HG02588 (cell line): ENCODE measurements at regions not wholly inside any gene's neighbourhood (a gene's known extent, or its start where the extent isn't known, plus 50 kb on each side); places are given as distances from the start of the nearest gene placed in this dataset.
"Not testable (repeated sequence)": the region's sequence is repeated elsewhere in the genome, so short reads cannot be mapped to it uniquely, and the experiment has no call there.

ENCODE experiments used
- ATAC-seq: cut with Tn5 transposase; IDR thresholded peaks from one replicate; pipeline ENCODE4 v1.9.1; 2021; ENCODE audit warnings: mild to moderate bottlenecking, moderate library complexity; ENCODE audit not compliant: unreplicated experiment

DNA sequence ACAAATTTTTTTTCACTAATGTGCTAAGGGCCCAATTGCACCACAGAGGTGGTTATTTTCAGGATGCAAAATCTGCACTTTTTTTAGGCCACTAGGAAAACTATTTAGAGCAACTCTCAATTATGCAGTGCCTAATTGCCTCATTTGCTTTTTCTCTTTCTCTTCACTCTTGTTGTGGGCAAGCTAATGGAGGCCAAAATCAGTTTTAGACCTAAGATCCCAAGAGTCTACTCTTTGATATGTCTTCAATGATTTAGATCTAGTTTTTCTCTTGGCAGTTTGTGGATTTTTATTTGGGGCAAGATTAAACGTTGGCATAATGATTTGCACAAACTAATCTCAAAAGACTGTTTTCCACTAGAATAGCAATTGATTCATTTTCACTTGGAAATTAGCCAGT lies 1996.9 kb downstream of the LRRC4C start:
- ATAC-seq = no peak

- no peak for ATAC-seq
Measured at GRCh38 chr11:39461066-39461465, 1998.4 kb downstream of the LRRC4C start.

GRCh38 chr11:39459606-39460005 lies 1999.8 kb downstream of the LRRC4C start:
- ATAC-seq = no peak

GRCh38 chr11:39458481-39458880 lies 2001.0 kb downstream of the LRRC4C start:
- ATAC-seq = no peak

GRCh38 chr11:39443424-39444022 lies 2015.9 kb downstream of the LRRC4C start:
- no peak for ATAC-seq

GRCh38 chr11:39442177-39442576 lies 2017.3 kb downstream of the LRRC4C start:
- ATAC-seq = no peak

GRCh38 chr11:39435641-39436040 lies 2023.8 kb downstream of the LRRC4C start:
- ATAC-seq = no peak

DNA sequence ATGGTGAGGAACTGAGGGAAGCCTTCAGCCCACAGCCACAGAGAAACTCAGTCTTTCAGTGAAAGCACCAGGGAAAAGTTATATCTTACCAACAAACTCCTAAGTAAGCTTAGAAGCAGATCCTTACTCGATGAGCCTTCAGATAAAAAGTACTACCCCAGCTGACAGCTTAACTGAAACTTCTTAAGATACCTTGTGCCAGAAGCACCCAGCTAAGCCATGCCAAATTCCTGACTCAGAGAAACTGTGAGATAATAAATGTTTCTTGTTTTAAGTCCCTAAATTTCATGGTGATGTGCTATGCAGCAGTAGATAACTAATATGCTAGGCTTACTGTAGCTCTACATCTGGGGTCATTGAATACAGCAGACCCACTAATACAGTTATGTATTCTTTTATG lies 2025.0 kb downstream of the LRRC4C start:
- no peak for ATAC-seq

DNA sequence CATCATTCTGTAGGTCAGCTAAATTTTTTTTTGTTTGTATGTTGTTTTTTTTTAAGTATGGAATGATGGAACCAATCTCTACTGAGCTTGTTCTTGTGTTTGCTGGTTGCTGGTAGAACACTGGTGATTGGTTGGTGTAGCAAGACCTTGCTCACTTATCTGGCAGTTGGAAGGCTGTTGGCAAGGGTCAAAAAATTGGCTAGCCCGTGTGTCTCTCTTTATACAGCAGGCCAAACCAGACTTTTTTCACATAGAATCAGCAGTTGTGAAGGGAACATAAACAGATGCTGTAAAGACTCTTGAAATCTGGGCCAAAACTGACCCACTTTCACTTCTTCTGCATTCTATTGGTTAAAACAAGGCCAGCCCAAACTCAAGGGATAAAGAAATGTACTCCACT lies 2026.5 kb downstream of the LRRC4C start:
- no peak for ATAC-seq

DNA sequence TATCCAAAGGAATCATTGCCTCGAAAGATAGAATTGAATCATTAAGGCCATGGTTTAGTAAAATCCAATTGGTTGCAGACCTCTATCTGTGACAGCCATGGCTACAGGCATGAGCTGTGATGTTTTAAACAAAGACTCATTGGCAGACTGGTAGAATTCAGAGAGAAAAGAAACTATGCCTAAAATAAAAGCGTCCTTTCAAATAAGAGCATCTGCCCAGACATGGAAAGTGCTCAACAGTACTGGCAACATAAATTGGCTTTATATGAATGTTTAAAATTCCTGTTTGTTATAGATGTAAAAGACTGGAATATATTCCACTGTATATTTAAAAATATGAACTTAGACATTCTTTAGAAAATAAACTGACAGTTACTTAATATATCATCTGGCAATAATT lies 2034.2 kb downstream of the LRRC4C start:
- no peak for ATAC-seq

- no peak for ATAC-seq
Measured at GRCh38 chr11:39412117-39412516, 2047.3 kb downstream of the LRRC4C start.

DNA sequence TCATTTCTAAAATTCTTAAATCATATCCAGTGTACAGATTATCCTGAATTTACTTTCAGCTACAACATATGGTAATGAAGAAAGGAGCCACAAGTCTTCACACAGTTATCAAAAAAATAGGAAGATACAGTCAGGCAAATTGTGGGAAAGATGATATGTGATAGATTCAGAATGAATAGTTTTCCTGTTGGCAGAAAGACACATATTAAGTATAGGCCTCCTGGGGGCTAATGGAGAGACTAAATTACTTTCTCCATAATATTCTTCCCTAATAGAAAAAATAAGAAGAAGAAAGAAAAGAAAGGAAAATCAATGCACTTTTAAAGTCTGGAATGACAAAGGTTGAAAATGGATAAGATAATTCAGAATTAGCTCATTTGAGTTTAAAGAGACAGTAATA lies 2073.5 kb downstream of the LRRC4C start:
- no peak for ATAC-seq

DNA sequence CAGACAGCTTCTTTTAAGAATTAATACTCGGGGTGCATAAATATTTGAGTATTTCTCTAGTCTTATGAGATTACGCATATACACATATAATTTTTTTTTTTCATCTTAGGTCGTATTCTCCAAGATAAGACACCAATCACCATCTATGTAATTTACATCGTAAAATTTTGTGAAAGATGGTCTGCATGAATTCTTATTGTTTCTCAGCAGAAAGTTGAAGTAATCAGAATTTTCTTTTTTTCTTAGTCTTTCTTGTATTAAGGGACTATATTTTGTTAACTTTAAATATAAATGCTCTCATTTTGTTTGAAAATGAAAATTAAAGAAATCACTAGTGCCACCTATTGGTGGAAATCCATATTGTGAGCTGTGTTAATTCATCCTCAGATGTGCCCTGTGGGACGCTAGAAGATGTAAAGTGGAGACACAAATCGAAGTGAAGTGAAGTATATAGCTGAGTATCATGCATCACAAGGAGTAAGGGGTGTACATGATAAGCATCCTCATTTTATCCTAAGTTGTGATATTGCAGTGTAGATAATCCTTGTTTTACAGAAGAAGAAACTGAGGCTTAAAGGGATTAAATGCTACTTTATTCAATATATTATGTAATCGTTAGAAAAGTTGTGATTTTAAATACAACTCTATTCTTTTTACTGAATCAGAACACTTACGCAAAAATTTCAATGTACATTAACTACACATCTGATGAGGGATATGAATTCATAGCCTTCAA lies 2084.3 kb downstream of the LRRC4C start:
- no peak for ATAC-seq

DNA sequence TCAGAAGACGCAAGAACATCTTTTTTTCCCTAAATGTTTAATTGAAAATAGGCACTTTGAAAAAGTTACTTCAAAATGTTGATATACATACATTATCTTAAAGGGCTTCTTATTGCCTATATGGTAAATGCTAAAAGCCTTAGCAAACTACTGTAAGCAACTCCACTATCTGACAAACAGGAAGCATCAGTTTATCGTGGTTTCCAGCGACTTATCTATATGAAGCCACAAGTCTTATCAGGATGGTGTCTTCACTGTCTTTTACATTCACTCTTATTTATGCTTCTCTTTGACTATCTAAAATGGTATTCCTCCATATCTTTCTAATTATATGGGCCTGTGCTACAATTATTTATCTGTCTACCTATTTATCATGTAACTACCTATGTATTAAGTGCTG lies 2091.9 kb downstream of the LRRC4C start:
- no peak for ATAC-seq

DNA sequence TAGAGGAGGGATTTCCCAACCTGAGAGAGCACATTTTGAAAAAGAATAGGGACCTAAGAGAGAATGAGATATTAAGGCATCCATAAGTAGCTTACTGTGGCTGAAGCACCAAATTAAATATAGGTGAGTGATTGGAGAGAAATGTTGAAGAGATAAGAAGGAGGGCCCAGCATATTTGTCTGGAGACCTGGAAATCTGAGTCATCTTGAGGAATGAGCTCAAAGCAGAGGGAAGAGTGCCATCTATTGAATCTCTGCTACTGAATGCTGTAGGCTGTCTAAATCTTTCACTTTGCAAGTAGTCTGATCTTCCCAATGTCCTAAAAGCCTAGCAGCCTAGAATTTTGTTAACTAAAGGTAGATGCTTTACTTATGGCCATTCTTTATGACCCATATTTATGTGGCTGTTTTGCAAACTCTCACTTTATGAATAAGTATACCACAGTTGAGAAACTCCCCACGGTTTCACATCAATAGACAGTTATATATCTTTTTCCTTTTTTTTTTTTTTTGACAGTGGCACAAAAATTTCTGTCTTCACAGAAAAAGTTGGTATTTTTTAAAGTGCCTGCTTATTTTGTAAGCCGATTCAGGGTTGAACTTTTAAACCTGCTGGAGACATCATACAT lies 2093.5 kb downstream of the LRRC4C start:
- no peak for ATAC-seq

DNA sequence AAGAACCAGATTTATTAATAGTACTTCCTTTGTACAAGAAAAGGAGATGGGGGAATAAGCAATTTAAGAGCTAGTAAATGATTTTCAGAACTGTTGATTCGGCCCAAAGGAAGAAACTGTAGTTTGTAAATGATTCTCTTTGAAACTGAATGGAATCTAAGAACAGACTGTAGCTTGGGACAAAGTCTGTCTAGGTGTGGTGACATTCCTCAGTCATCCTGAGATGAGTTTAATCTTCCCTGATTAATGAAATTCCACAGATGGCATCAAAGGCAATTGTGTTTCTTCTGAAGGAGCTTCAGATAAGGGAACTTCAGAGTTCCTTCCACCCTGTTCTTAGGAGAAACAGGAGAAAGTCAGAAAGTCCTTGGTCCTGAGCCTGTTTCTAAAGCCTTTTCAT lies 2095.9 kb downstream of the LRRC4C start:
- ATAC-seq = no peak

GRCh38 chr11:39361557-39361956 lies 2097.9 kb downstream of the LRRC4C start:
- no peak for ATAC-seq

DNA sequence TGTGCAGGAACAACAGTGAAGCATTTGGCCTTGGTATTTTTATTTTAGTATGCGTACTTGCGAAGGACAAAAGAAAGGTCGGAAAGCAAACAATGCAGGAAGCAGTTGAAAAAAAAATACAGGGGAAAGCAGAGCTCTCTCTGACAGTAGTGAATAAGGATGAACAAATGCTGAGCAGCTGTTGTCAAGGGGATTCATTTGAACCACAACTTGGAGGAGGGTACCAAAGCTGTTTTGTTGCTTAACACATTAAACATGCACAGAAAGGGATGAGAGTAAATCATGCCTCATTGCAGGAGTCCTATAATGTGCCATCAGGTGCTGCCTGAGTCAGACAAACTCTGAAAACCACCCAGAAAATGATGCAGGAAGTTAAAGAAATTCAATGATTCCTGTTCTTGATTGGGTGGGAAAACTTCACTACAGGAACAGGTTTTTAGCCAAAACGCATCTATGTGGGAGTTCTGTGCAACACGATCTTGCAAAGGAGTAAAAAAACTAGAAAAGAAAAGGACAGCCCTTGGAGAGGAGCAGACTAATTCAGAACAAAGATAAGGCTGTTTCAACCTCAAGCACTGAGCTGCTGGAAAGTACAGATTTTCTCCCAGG lies 2113.5 kb downstream of the LRRC4C start:
- ATAC-seq = no peak

DNA sequence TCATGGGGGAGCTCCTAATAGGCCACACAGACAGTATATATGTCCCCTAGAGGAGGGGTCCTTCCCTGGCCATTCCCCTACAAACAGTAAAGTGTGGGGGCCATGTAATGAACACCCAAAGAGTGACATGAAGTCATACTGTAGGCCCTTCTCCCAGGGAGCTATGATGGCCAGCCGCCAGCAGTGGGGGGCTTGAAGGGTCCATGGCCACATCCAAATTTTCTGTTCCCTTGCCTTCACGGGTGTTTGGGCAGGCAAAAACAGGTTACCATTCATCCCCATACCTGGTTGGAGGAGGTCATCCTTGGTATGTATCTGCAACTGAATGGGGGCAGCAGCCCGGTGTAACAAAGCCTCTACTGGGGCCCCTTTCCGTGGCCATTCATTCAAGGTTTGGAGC lies 2118.0 kb downstream of the LRRC4C start:
- ATAC-seq = no peak

DNA sequence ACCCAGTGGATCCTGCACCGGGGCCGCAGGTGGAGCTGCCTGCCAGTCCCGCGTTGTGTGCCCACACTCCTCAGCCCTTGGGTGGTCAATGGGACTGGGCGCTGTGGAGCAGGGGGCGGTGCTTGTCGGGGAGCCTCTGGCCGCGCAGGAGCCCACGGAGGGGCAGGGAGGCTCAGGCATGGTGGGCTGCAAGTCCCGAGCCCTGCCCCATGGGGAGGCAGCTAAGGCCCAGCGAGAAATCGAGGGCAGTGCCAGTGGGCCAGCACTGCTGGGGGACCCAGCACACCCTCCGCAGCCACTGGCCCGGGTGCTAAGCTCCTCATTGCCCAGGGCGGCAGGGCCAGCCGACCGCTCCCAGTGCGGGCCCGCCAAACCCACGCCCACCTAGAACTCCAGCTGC lies 2126.4 kb downstream of the LRRC4C start:
- ATAC-seq = not testable (repeated sequence)

DNA sequence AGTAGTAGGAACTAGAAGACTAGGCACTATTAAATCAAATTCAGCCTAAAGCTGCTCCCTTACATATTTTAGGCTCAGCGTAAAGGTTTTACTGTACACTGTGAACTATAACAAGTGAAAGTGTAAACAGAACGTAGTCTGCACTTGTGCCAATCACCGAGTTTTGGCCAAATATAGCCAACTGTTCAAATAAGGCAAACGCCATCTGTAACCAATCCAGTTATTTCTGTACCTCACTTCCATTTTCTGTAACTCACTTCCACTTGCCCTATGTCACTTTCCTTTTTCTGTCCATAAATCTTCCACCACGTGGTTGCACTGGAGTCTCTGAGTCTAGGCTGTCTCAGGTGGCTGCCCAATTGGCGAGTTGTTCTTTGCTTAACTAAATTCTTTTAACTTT lies 2132.2 kb downstream of the LRRC4C start:
- ATAC-seq = no peak

- not testable (repeated sequence) for ATAC-seq
Measured at GRCh38 chr11:39311888-39312287, 2147.6 kb downstream of the LRRC4C start.
